Neural crest cell (in vitro differentiated cells): ENCODE measurements at regions not wholly inside any gene's neighbourhood (a gene's known extent, or its start where the extent isn't known, plus 50 kb on each side); places are given as distances from the start of the nearest gene placed in this dataset.
"Not testable (repeated sequence)": the region's sequence is repeated elsewhere in the genome, so short reads cannot be mapped to it uniquely, and the experiment has no call there.

Experiments used
- DNase-seq: peaks from one replicate; pipeline ENCODE4 v3.0.0; 2021; ENCODE audit warnings: low read depth, mixed read lengths, low spot score
- H3K27ac Mint-ChIP-seq: one replicate; pipeline ENCODE4 v1.8.0; 2021; ENCODE audit warnings: mild to moderate bottlenecking, mixed read lengths; ENCODE audit not compliant: unreplicated experiment
- H3K27me3 Mint-ChIP-seq: 2 replicates; pipeline ENCODE4 v1.8.0; 2021; ENCODE audit warnings: low read depth, mild to moderate bottlenecking, mixed read lengths
- H3K36me3 Mint-ChIP-seq: 2 replicates; pipeline ENCODE4 v1.8.0; 2021; ENCODE audit warnings: low read depth, mild to moderate bottlenecking, mixed read lengths
- H3K4me1 Mint-ChIP-seq: 2 replicates; pipeline ENCODE4 v1.8.0; 2021; ENCODE audit warnings: mixed read lengths
- H3K4me3 Mint-ChIP-seq: one replicate; pipeline ENCODE4 v1.8.0; 2021; ENCODE audit warnings: mild to moderate bottlenecking, mixed read lengths
- H3K9me3 Mint-ChIP-seq: 2 replicates; pipeline ENCODE4 v1.8.0; 2021; ENCODE audit warnings: mixed read lengths
- CTCF ChIP-seq: fragments of 200-600 bp; sonication (generic); conservative IDR thresholded peaks from 2 replicates; pipeline ENCODE4 v1.5.0; 2021; ENCODE audit warnings: antibody characterized with exemption, mild to moderate bottlenecking

DNA sequence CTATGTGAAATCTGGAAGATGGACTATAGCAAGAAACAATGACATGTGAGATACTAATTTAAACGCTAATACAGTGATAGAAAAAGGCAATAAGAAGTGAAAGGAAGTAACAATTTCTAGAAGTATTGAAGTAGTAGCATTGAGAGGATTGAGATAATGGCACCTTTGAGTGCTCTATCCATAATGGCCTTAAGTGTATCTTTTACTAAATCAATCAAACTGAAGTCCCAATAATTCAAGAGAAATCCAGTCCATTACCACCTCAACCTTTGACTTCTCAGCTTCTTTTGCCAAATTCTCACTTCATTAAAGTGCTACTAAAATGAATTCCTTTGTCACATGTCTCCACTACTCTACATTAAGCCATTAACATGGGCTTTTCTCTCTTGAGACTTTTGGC is 82.6 kb upstream of the KYNU start:
- H3K27me3 Mint-ChIP-seq, result no peaks in the 10 kb centered on the region
- no peak for TF ChIP-seq CTCF
- H3K36me3 Mint-ChIP-seq, result no peaks in the 10 kb centered on the region
- no peak overlapping the region for H3K4me3 Mint-ChIP-seq
- peaks cover 3% of the 10 kb centered on the region for H3K9me3 Mint-ChIP-seq
- DNase-seq, result no peak
- H3K4me1 Mint-ChIP-seq, result peaks cover 6% of the 10 kb centered on the region
- H3K27ac Mint-ChIP-seq, result no peak overlapping the region

- H3K36me3 Mint-ChIP-seq, H3K9me3 Mint-ChIP-seq, H3K27ac Mint-ChIP-seq, H3K4me3 Mint-ChIP-seq, H3K4me1 Mint-ChIP-seq, DNase-seq, H3K27me3 Mint-ChIP-seq: not testable (repeated sequence)
These were observed 85.1 kb upstream of the KYNU start for GRCh38 chr2:142792328-142792727.

DNA sequence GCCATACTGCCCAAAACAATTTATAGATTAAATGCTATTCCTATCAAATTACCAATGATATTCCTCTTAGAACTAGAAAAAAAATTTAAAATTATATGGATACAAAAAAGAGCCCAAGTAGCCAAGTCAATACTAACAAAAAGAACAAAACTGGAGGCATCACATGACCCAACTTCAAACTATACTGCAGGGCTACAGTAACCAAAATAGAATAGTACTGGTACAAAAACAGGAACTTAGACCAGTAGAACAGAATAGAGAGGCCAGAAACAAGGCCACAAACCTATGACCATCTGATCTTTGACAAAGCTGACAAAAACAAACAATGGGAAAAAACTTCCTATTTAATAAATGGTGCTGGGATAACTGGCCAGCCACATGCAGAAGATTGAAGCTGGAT is 86.1 kb upstream of the KYNU start:
- TF ChIP-seq CTCF, result no peak
- Mint-ChIP-seq H3K4me3 (no peak overlapping the region), H3K9me3 (peaks cover 3% of the 10 kb centered on the region), H3K4me1 (peaks cover 3% of the 10 kb centered on the region), H3K36me3 (no peaks in the 10 kb centered on the region), H3K27ac (no peak overlapping the region), H3K27me3 (no peaks in the 10 kb centered on the region)
- DNase-seq, result no peak

- no peaks in the 10 kb centered on the region for H3K27me3 Mint-ChIP-seq
- H3K4me1 Mint-ChIP-seq, result no peaks in the 10 kb centered on the region
- H3K27ac Mint-ChIP-seq, result no peak overlapping the region
- H3K4me3 Mint-ChIP-seq, result no peak overlapping the region
- H3K9me3 Mint-ChIP-seq, result no peaks in the 10 kb centered on the region
- TF ChIP-seq CTCF, result no peak
- no peak for DNase-seq
- H3K36me3 Mint-ChIP-seq, result no peaks in the 10 kb centered on the region
These were observed 90.4 kb upstream of the KYNU start for GRCh38 chr2:142786918-142787702.

- H3K4me1 Mint-ChIP-seq, result no peaks in the 10 kb centered on the region
- H3K27ac Mint-ChIP-seq, result no peak overlapping the region
- no peaks in the 10 kb centered on the region for H3K9me3 Mint-ChIP-seq
- H3K4me3 Mint-ChIP-seq, result no peak overlapping the region
- no peak for DNase-seq
- no peaks in the 10 kb centered on the region for H3K27me3 Mint-ChIP-seq
- TF ChIP-seq CTCF, result no peak
- no peaks in the 10 kb centered on the region for H3K36me3 Mint-ChIP-seq
These were observed 94.5 kb upstream of the KYNU start for GRCh38 chr2:142782942-142783443.

- DNase-seq, result no peak
- Mint-ChIP-seq H3K9me3 (peaks cover 2% of the 10 kb centered on the region), H3K36me3 (no peaks in the 10 kb centered on the region), H3K27me3 (no peaks in the 10 kb centered on the region), H3K4me3 (no peak overlapping the region), H3K27ac (no peak overlapping the region), H3K4me1 (no peaks in the 10 kb centered on the region)
- TF ChIP-seq CTCF, result no peak
These were observed 96.3 kb upstream of the KYNU start for GRCh38 chr2:142781146-142781545.
